ENCODE measurements at regions not wholly inside any gene's neighbourhood (a gene's known extent, or its start where the extent isn't known, plus 50 kb on each side); places are given as distances from the start of the nearest gene placed in this dataset.

DNA sequence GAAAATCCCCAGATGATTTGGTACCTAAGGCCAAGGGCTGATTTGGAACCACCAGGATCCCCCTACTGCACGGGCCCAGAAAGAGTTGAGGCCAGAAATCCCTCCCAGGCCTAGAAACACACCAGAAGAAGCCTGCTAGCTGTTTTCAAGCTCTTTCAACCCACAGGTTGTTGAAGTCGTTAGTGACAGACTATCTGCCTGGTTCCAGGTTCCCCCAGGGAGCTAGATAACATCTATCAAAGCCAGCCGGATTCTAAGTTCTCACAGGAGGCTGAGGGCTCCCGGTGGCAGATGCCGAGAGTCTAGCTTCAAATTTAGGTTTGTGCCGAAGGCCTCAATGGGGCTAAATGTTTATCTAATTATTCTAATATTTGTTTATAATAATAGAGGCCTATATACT lies 132.0 kb upstream of the ATP6AP2 start:
- no peak for DNase-seq (ENCODE audit: low read depth)
- no peak overlapping the region for H3K4me3 ChIP-seq (ENCODE audit: low read depth, low read length)
- no peak for TF ChIP-seq CTCF (conservative IDR thresholded peaks at IDR 0.05; ENCODE audit: low read depth, low read length)

GRCh38 chrX:40446921-40447320 lies 133.8 kb upstream of the ATP6AP2 start:
- peak; percentile 3 for DNase-seq (ENCODE audit: low read depth)
- H3K4me3 ChIP-seq (ENCODE audit: low read depth, low read length) = no peak overlapping the region
- no peak for TF ChIP-seq CTCF (conservative IDR thresholded peaks at IDR 0.05; ENCODE audit: low read depth, low read length)

GRCh38 chrX:40445691-40446090 lies 135.1 kb upstream of the ATP6AP2 start:
- TF ChIP-seq CTCF (conservative IDR thresholded peaks at IDR 0.05; ENCODE audit: low read depth, low read length) = no peak
- no peak for DNase-seq (ENCODE audit: low read depth)
- no peak overlapping the region for H3K4me3 ChIP-seq (ENCODE audit: low read depth, low read length)

DNA sequence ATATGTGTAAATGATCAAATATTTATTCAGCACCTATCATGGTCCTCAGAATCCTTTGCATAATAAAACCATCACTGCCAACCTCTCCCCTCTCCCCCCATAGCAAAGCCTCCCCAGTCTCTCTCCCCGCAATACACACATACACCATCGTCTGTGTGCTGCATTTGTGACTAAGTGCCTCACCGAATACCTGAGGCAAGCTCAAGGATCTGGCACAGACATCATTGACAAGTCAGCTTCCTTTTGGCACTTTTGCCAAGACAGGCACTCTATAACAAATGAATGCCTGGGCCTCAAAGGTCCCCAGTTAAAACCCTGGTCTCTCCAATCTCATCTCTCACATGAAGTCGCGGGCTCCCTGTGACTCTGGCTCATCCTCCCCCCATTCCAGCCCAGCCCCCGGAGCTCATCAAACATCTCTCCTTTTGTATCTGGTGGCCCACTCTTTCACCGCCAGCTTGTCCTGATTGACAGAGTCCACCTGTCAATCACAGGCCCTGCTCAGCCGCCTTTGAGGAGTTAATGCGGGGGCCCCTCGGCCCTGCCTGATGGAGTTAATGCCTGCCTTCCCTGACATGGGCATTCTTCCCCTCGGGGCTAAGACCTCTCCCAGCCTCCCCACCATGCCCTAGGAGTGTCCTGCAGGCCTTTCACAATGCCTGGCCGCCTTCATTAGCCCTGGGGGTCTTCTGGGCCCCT lies 135.8 kb upstream of the ATP6AP2 start:
- no peak overlapping the region for H3K4me3 ChIP-seq (ENCODE audit: low read depth, low read length)
- DNase-seq (ENCODE audit: low read depth) = no peak
- no peak for TF ChIP-seq CTCF (conservative IDR thresholded peaks at IDR 0.05; ENCODE audit: low read depth, low read length)

DNA sequence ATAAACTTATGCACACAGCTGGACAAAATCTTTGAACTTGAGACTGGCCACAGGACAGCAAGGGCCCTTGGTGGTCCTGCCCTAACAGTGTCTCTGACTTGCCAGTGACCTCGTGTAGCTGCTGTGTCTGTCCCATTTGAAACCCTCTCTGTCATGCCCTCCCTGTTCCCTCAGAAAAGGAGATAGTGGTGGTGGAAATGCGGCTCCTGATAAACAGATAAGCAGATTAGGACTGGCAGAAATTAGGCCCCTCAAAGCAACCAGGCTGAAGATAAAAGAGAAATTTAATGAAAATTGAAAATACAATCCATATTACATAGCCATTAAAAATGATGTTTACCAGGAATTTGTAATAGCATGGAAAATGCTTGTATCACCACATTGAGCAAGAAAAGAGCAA lies 136.6 kb upstream of the ATP6AP2 start:
- DNase-seq (ENCODE audit: low read depth) = no peak
- no peak overlapping the region for H3K4me3 ChIP-seq (ENCODE audit: low read depth, low read length)
- no peak for TF ChIP-seq CTCF (conservative IDR thresholded peaks at IDR 0.05; ENCODE audit: low read depth, low read length)

DNA sequence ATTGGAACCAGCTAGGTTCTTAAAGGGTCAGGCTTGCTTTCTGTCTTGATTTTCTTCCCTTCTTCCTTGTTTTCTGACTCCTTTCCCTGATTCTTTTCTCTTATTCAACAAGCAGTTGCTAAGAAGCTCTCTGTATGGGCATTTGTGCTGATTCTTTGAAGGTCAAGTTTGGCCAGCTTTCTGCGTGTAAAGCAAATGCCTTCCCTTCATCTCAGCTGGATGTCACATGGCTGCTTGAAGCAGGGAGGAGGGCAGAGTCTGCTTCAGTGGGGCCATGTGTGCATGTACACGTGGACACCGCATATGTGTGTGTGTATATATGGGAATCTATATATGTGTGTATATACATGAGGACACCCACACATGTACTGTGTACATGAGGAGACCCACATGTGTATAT lies 139.9 kb upstream of the ATP6AP2 start:
- DNase-seq (ENCODE audit: low read depth) = peak; percentile 5
- TF ChIP-seq CTCF (conservative IDR thresholded peaks at IDR 0.05; ENCODE audit: low read depth, low read length) = no peak
- no peak overlapping the region for H3K4me3 ChIP-seq (ENCODE audit: low read depth, low read length)
